Stomach (tissue), 4 donors: ENCODE measurements at regions not wholly inside any gene's neighbourhood (a gene's known extent, or its start where the extent isn't known, plus 50 kb on each side); places are given as distances from the start of the nearest gene placed in this dataset.
"Not testable (repeated sequence)": the region's sequence is repeated elsewhere in the genome, so short reads cannot be mapped to it uniquely, and the experiment has no call there.

Experiments used
- EP300 ChIP-seq: sonication (generic); formaldehyde crosslinking; IDR thresholded peaks from one replicate; pipeline ENCODE4 v1.6.1; 2017; ENCODE audit warnings: antibody characterized with exemption
- TF ChIP-seq, protein P1 (sequence below), 7 experiments: fragments of 450-650 bp in 4 of 7; fragments of 200-600 bp in 3 of 7; sonication (generic) in 3 of 7; IDR thresholded peaks; one replicate each; pipeline ENCODE4 v1.5.1; 2016 to 2019; ENCODE audit warnings: antibody characterized with exemption in 7 of 7, control low read depth in 2 of 7, mild to moderate bottlenecking in 1 of 7

GRCh38 chr9:94438336-94438735 is 109.9 kb upstream of the NUTM2F start:
- TF ChIP-seq, protein P1, sequence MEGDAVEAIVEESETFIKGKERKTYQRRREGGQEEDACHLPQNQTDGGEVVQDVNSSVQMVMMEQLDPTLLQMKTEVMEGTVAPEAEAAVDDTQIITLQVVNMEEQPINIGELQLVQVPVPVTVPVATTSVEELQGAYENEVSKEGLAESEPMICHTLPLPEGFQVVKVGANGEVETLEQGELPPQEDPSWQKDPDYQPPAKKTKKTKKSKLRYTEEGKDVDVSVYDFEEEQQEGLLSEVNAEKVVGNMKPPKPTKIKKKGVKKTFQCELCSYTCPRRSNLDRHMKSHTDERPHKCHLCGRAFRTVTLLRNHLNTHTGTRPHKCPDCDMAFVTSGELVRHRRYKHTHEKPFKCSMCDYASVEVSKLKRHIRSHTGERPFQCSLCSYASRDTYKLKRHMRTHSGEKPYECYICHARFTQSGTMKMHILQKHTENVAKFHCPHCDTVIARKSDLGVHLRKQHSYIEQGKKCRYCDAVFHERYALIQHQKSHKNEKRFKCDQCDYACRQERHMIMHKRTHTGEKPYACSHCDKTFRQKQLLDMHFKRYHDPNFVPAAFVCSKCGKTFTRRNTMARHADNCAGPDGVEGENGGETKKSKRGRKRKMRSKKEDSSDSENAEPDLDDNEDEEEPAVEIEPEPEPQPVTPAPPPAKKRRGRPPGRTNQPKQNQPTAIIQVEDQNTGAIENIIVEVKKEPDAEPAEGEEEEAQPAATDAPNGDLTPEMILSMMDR (IDR thresholded peaks at IDR 0.05), result not testable (repeated sequence)
- not testable (repeated sequence) for TF ChIP-seq EP300
